ENCODE measurements at regions not wholly inside any gene's neighbourhood (a gene's known extent, or its start where the extent isn't known, plus 50 kb on each side); places are given as distances from the start of the nearest gene placed in this dataset.

GRCh38 chr10:132115732-132116131, 50.0 kb downstream of the JAKMIP3 start:
- TF ChIP-seq CTCF (IDR thresholded peaks at IDR 0.05) = no peak
- TF ChIP-seq POLR2A (IDR thresholded peaks at IDR 0.05) = no peak
